ENCODE measurements at regions not wholly inside any gene's neighbourhood (a gene's known extent, or its start where the extent isn't known, plus 50 kb on each side); places are given as distances from the start of the nearest gene placed in this dataset.
"Not testable (repeated sequence)": the region's sequence is repeated elsewhere in the genome, so short reads cannot be mapped to it uniquely, and the experiment has no call there.

- DNase-seq: peak; percentile 13
These were observed 251.2 kb upstream of the TPTE start for GRCh38 chr21:10270211-10270610.

GRCh38 chr21:10271666-10272207, 249.6 kb upstream of the TPTE start:
- not testable (repeated sequence) for DNase-seq

GRCh38 chr21:10272216-10272615, 249.2 kb upstream of the TPTE start:
- DNase-seq: peak; percentile 9

DNA sequence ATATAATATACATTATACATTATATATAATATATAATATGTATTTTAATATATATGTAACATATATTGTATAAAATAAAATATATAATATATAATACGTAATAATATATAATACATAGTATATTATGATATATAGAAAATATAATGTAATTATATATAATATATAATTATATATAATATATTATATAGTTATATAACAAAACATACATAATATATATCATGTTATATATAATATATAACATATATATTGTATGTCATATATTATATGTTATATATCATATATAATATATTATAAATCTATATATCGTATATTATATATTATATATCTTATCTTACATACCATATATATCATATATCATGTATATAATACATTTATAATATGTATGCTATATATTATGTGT, 248.2 kb upstream of the TPTE start:
- DNase-seq: no peak

DNA sequence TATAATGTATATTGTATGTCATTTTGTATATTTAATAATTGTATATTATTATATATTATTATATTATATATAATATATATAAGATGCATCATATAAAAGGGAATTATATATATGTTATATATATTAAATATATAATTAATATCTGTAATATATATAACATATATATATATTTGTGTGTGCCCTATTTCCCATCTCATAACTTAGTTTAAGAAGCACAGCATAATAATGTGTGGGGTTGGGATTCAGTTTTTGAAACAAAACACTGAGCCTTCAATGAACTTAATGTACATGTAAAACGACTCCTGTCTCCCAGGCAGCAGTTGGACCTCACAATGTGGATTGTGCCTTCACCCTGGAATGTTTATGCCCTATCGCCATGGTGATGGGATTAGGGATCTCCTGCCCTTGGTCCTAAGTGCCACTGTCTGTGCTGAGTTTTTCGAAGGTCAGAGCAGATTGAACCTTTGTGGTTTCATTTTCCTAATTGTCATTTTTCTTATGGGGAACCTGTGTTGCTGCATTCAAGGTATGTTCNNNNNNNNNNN, 247.5 kb upstream of the TPTE start:
- not testable (repeated sequence) for DNase-seq

Measured in fibroblast of skin of scalp (primary cell).